ENCODE measurements at regions not wholly inside any gene's neighbourhood (a gene's known extent, or its start where the extent isn't known, plus 50 kb on each side); places are given as distances from the start of the nearest gene placed in this dataset.

- H3K27ac ChIP-seq, result no peak overlapping the region
- no peak for TF ChIP-seq ZFX (IDR thresholded peaks at IDR 0.05)
Observed at GRCh38 chr13:40406405-40407120, 259.9 kb downstream of the FOXO1 start.

GRCh38 chr13:40407567-40407966 lies 258.9 kb downstream of the FOXO1 start:
- no peak overlapping the region for H3K27ac ChIP-seq
- TF ChIP-seq ZFX (IDR thresholded peaks at IDR 0.05) (no peak), CTCF (conservative IDR thresholded peaks at IDR 0.05) (no peak)

- TF ChIP-seq ZFX (IDR thresholded peaks at IDR 0.05) (no peak), CTCF (conservative IDR thresholded peaks at IDR 0.05) (no peak)
Observed at GRCh38 chr13:40408602-40409001, 257.8 kb downstream of the FOXO1 start.

GRCh38 chr13:40409278-40409677 lies 257.2 kb downstream of the FOXO1 start:
- H3K27ac ChIP-seq, result no peak overlapping the region
- TF ChIP-seq ZFX (IDR thresholded peaks at IDR 0.05) (no peak), CTCF (conservative IDR thresholded peaks at IDR 0.05) (no peak)

More at GRCh38 chr13:40408602-40409001, 257.8 kb downstream of the FOXO1 start:
- no peak overlapping the region for H3K27ac ChIP-seq

- TF ChIP-seq CTCF (conservative IDR thresholded peaks at IDR 0.05) (no peak), ZFX (IDR thresholded peaks at IDR 0.05) (no peak)
Observed at GRCh38 chr13:40410315-40410714, 256.1 kb downstream of the FOXO1 start.

GRCh38 chr13:40420160-40420740 lies 246.2 kb downstream of the FOXO1 start:
- no peak overlapping the region for H3K27ac ChIP-seq
- no peak for TF ChIP-seq ZFX (IDR thresholded peaks at IDR 0.05)
- TF ChIP-seq CTCF (conservative IDR thresholded peaks at IDR 0.05), result no peak

More at GRCh38 chr13:40410315-40410714, 256.1 kb downstream of the FOXO1 start:
- no peak overlapping the region for H3K27ac ChIP-seq

- no peak overlapping the region for H3K27ac ChIP-seq
- no peak for TF ChIP-seq CTCF (conservative IDR thresholded peaks at IDR 0.05)
- no peak for TF ChIP-seq ZFX (IDR thresholded peaks at IDR 0.05)
Observed at GRCh38 chr13:40422588-40423235, 243.7 kb downstream of the FOXO1 start.

Measured in C4-2B (cell line).